ENCODE measurements at regions not wholly inside any gene's neighbourhood (a gene's known extent, or its start where the extent isn't known, plus 50 kb on each side); places are given as distances from the start of the nearest gene placed in this dataset.
"Not testable (repeated sequence)": the region's sequence is repeated elsewhere in the genome, so short reads cannot be mapped to it uniquely, and the experiment has no call there.

- H3K9me3 ChIP-seq: no peaks in the 10 kb centered on the region
- no peaks in the 10 kb centered on the region for H3K27me3 ChIP-seq
- no peak overlapping the region for H3K4me3 ChIP-seq
- peak; percentile 60 for DNase-seq
- H3K36me3 ChIP-seq: no peaks in the 10 kb centered on the region
- intact Hi-C loops (cut with DNase I): no loop called here
- H3K9ac ChIP-seq (ENCODE audit: low read depth in 2 of 2, low read length in 2 of 2): no peak overlapping the region
- no peak for TF ChIP-seq CTCF (IDR thresholded peaks at IDR 0.05)
- H3K27ac ChIP-seq: peak overlapping the region; percentile 63
- H3K4me1 ChIP-seq: no peaks in the 10 kb centered on the region
These were observed 95.1 kb upstream of the IQCM start for GRCh38 chr4:149910604-149911350.

GRCh38 chr4:149911354-149911753 lies 95.7 kb upstream of the IQCM start:
- Histone ChIP-seq H3K27me3 (no peaks in the 10 kb centered on the region), H3K27ac (peak overlapping the region; percentile 63), H3K4me3 (no peak overlapping the region), H3K36me3 (no peaks in the 10 kb centered on the region), H3K4me1 (no peaks in the 10 kb centered on the region), H3K9me3 (no peaks in the 10 kb centered on the region), H3K9ac (ENCODE audit: low read depth in 2 of 2, low read length in 2 of 2) (no peak overlapping the region)
- intact Hi-C loops (cut with DNase I): no loop called here
- no peak for DNase-seq
- no peak for TF ChIP-seq CTCF (IDR thresholded peaks at IDR 0.05)

DNA sequence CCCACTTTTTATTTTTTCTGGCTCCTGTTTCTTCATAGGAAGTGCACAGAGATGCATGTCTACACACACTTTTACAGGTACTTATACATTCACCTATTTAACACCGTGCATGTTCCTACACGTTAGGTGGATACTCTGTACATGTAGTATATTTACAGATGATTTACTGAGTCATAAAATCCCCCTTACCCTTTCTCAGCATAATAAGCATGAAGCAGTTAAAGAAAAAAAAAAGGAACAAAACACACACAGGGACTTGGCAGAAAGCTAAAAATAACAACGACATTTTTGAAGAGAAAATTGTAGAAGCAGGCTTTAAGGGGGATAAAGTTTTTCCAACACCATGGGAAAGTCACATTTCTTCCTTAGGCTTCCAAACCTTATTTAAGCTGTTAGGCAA lies 96.4 kb upstream of the IQCM start:
- no peak for TF ChIP-seq CTCF (IDR thresholded peaks at IDR 0.05)
- no peaks in the 10 kb centered on the region for H3K9me3 ChIP-seq
- no peak overlapping the region for H3K9ac ChIP-seq (ENCODE audit: low read depth in 2 of 2, low read length in 2 of 2)
- H3K4me3 ChIP-seq: no peak overlapping the region
- no peak for DNase-seq
- no peaks in the 10 kb centered on the region for H3K4me1 ChIP-seq
- peak overlapping the region; percentile 63 for H3K27ac ChIP-seq
- H3K36me3 ChIP-seq: no peaks in the 10 kb centered on the region
- intact Hi-C loops (cut with DNase I): no loop called here
- H3K27me3 ChIP-seq: no peaks in the 10 kb centered on the region

DNA sequence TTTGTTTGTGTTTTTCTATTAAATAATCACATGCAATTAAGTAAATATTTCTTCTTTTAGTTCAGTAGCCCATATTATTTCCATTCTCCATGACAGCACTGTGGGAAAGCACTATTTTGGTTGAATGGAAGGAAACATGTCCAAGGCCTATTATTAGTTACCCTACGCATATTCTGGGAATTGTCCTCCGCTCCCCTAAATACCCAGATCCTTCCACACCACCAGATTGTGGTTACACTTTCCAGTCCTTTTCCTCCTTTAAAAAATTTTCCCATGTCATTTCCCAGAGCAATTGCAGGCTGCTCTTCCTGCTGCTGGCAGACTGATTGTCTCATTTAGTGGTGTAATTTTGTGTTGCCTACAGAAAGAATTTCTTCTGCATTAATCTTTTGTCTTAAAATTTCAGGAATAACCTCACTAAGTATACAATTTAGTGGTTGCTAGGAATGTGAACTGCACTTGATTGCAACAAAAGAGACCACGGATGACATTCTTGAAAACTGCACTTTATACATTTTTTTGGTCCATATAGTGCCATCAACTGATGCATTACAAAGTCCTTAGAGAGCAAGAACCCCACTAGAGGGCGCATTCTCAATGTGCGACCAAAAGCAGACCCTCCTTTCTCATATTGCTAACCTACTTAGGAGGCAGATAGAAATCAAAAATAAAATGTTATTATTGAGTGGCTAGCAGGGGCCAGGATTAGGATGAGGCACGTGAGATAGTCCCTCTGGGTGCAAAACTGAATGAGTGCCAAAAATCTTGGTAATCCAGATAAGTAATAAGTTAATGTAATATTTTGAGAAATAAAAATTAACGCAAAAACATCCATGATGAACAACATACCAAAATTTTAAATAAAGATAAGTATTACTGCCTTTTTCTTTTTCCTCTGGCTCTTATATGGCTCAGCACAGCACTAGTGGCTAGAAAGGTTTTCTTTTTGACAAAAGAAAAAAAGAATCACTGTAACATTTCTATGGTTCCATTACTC lies 98.8 kb upstream of the IQCM start:
- no peaks in the 10 kb centered on the region for H3K27me3 ChIP-seq
- intact Hi-C loops (cut with DNase I): no loop called here
- H3K9me3 ChIP-seq: no peaks in the 10 kb centered on the region
- DNase-seq: peak; percentile 76
- no peak overlapping the region for H3K4me3 ChIP-seq
- no peaks in the 10 kb centered on the region for H3K4me1 ChIP-seq
- H3K36me3 ChIP-seq: no peaks in the 10 kb centered on the region
- H3K27ac ChIP-seq: no peak overlapping the region
- peak; percentile 57 for TF ChIP-seq CTCF (IDR thresholded peaks at IDR 0.05)
- no peak overlapping the region for H3K9ac ChIP-seq (ENCODE audit: low read depth in 2 of 2, low read length in 2 of 2)

DNA sequence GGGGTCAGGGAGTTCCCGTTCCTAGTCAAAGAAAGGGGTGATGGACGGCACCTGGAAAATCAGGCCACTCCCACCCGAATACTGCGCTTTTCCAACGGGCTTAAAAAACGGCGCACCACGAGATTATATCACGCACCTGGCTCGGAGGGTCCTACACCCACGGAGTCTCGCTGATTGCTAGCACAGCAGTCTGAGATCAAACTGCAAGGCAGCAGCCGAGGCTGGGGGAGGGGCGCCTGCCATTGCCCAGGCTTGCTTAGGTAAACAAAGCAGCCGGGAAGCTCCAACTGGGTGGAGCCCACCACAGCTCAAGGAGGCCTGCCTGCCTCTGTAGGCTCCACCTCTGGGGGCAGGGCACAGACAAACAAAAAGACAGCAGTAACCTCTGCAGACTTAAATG lies 100.1 kb upstream of the IQCM start:
- H3K27ac ChIP-seq; intact Hi-C loops (cut with DNase I); H3K9ac ChIP-seq (ENCODE audit: low read depth in 2 of 2, low read length in 2 of 2); H3K4me3 ChIP-seq; DNase-seq; H3K4me1 ChIP-seq; H3K36me3 ChIP-seq; H3K27me3 ChIP-seq; H3K9me3 ChIP-seq: not testable (repeated sequence)
